ENCODE measurements at regions not wholly inside any gene's neighbourhood (a gene's known extent, or its start where the extent isn't known, plus 50 kb on each side); places are given as distances from the start of the nearest gene placed in this dataset.

DNA sequence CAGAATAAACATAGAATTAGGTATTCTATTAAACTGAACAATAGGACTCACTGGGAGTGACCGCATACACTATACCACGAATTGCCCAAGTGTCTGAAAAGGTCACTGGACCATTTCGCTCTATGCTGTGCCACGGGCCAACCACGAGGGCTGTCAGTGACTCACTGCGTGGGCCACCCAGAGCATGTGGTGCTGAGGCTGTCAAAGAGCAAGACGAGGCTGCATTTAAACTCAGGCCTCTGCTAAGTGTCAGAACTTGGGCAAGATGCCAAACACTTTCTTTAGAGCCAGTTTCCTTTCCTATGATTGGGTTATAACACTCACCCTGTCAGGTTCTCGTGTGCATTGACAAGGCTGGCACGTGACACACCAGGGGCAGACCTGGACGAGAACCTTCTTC is 97.5 kb downstream of the SH3YL1 start:
- TF ChIP-seq, protein P1, sequence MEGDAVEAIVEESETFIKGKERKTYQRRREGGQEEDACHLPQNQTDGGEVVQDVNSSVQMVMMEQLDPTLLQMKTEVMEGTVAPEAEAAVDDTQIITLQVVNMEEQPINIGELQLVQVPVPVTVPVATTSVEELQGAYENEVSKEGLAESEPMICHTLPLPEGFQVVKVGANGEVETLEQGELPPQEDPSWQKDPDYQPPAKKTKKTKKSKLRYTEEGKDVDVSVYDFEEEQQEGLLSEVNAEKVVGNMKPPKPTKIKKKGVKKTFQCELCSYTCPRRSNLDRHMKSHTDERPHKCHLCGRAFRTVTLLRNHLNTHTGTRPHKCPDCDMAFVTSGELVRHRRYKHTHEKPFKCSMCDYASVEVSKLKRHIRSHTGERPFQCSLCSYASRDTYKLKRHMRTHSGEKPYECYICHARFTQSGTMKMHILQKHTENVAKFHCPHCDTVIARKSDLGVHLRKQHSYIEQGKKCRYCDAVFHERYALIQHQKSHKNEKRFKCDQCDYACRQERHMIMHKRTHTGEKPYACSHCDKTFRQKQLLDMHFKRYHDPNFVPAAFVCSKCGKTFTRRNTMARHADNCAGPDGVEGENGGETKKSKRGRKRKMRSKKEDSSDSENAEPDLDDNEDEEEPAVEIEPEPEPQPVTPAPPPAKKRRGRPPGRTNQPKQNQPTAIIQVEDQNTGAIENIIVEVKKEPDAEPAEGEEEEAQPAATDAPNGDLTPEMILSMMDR (IDR thresholded peaks at IDR 0.05), result no peak
- POLR2A ChIA-PET, result interaction anchor here (0.9 kb wide), 1 partner anchor 9 kb away, joined by 5 read pairs; no protein-coding TSS in a partner anchor
- ATAC-seq (ENCODE audit: poor library complexity) (peak; percentile 21), DNase-seq (peak in 2 of 14 experiments; percentile 13 to 24)
- Histone ChIP-seq H3K9me3 (ENCODE audit: control insufficient read depth in 1 of 2, insufficient read depth in 1 of 2, low read length in 2 of 2) (no peaks in the 10 kb centered on the region), H3K36me3 (ENCODE audit: insufficient read depth, low read length) (no peaks in the 10 kb centered on the region), H3K4me3 (ENCODE audit: low read length) (no peak overlapping the region), H3K27ac (ENCODE audit: low read depth in 1 of 2, low read length in 2 of 2) (no peak overlapping the region), H3K4me1 (ENCODE audit: insufficient read depth, low read length) (peaks cover 9% of the 10 kb centered on the region), H3K27me3 (ENCODE audit: control insufficient read depth in 1 of 2, insufficient read depth in 2 of 2, low read length in 2 of 2) (no peaks in the 10 kb centered on the region)
- Mint-ChIP-seq H3K4me3 (no peak overlapping the region), H3K36me3 (ENCODE audit: low read depth) (no peaks in the 10 kb centered on the region), H3K27ac (no peak overlapping the region), H3K4me1 (ENCODE audit: low read depth) (peaks cover 20% of the 10 kb centered on the region), H3K9me3 (no peaks in the 10 kb centered on the region), H3K27me3 (peaks cover 15% of the 10 kb centered on the region)
- CTCF ChIA-PET, result interaction anchor here (0.7 to 1.0 kb wide), 2 partner anchors 23 to 32 kb away, joined by 3 read pairs; no protein-coding TSS in a partner anchor
- intact Hi-C loops (cut with DNase I, micrococcal nuclease), result no loop called here

DNA sequence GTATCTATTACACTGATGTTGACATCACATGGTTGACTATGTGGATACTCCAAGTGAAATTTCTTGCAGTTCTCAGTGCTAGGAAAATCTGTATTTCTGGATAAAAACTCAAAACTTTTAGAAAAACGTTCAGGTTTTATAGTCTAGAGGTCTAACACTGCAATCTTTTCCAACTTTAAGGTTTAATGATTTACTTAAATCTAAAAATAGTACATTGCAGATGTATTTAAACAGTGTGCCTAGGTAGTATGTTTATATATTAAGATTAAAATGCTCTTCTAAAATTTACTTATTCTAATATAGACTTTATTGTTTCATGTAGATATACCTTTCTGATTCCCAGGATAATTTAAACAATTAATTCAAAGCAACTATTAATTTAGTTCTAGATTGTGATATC is 98.3 kb downstream of the SH3YL1 start:
- peaks cover 0 to 4% of the 10 kb centered on the region in 2 experiments for H3K27me3 ChIP-seq (ENCODE audit: control insufficient read depth in 1 of 2, insufficient read depth in 2 of 2, low read length in 2 of 2)
- H3K9me3 ChIP-seq (ENCODE audit: control insufficient read depth in 1 of 2, insufficient read depth in 1 of 2, low read length in 2 of 2), result no peaks in the 10 kb centered on the region
- intact Hi-C loops (cut with DNase I, micrococcal nuclease), result no loop called here
- no peaks in the 10 kb centered on the region for H3K9me3 Mint-ChIP-seq
- ChIA-PET CTCF (no interaction called here), POLR2A (no interaction called here)
- no peak overlapping the region for H3K27ac Mint-ChIP-seq
- H3K36me3 ChIP-seq (ENCODE audit: insufficient read depth, low read length), result no peaks in the 10 kb centered on the region
- ATAC-seq (ENCODE audit: poor library complexity) (no peak), DNase-seq (no peak)
- H3K27ac ChIP-seq (ENCODE audit: low read depth in 1 of 2, low read length in 2 of 2), result no peak overlapping the region
- H3K4me3 ChIP-seq (ENCODE audit: low read length), result no peak overlapping the region
- peaks cover 25% of the 10 kb centered on the region for H3K4me1 Mint-ChIP-seq (ENCODE audit: low read depth)
- peaks cover 20% of the 10 kb centered on the region for H3K27me3 Mint-ChIP-seq
- TF ChIP-seq, protein P1 (IDR thresholded peaks at IDR 0.05), result no peak
- no peak overlapping the region for H3K4me3 Mint-ChIP-seq
- peaks cover 9% of the 10 kb centered on the region for H3K4me1 ChIP-seq (ENCODE audit: insufficient read depth, low read length)
- H3K36me3 Mint-ChIP-seq (ENCODE audit: low read depth), result no peaks in the 10 kb centered on the region

DNA sequence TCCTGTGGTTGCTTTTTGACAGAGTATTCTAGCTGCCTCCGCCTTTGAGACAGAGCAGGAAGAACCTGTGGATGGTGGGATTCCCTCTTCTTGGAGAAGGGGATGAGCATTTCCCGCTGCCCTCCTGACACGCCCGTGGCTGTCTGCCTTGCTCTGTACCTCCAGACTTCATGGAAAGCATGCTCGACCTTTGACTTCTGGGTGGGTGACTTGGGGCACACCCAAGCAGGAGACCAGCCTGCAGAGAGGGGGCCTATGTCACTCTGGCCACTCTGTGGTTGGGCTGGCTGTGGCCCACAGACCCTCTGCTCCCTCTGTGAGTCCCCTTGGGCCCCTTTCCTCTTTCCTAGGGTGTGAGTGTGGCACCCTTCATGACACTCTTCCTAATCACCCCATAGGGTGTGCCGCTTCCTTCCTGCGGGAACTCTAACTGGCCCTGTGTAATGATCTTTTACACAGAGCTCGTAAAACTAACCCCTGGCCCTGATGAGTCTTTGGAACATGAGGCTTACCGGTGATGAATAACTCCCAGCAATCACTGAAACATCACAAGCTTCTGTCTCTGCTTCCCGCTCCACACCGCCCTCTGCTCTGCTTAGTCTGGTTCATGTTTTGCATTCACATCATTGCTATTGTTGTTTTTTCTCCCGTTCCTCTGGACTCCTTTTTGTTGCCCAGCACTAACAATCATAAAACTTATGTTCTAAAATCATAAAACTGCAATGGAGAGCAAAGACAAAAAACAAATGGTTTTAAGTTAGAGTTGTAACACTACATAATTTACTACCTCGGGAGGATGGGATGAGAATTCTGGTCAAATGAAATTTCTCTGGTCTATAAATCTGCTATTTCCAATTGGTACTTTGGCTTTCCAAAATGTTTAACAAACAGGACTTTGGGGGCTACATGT is 101.1 kb downstream of the SH3YL1 start:
- intact Hi-C loops (cut with DNase I, micrococcal nuclease), result no loop called here
- Histone ChIP-seq H3K36me3 (ENCODE audit: insufficient read depth, low read length) (no peaks in the 10 kb centered on the region), H3K27ac (ENCODE audit: low read depth in 1 of 2, low read length in 2 of 2) (no peak overlapping the region), H3K27me3 (ENCODE audit: control insufficient read depth in 1 of 2, insufficient read depth in 2 of 2, low read length in 2 of 2) (peaks cover 0 to 4% of the 10 kb centered on the region in 2 experiments), H3K9me3 (ENCODE audit: control insufficient read depth in 1 of 2, insufficient read depth in 1 of 2, low read length in 2 of 2) (no peaks in the 10 kb centered on the region), H3K4me1 (ENCODE audit: insufficient read depth, low read length) (peaks cover 9% of the 10 kb centered on the region), H3K4me3 (ENCODE audit: low read length) (no peak overlapping the region)
- peaks cover 25% of the 10 kb centered on the region for H3K4me1 Mint-ChIP-seq (ENCODE audit: low read depth)
- H3K9me3 Mint-ChIP-seq, result no peaks in the 10 kb centered on the region
- TF ChIP-seq, protein P1 (IDR thresholded peaks at IDR 0.05), result no peak
- no peaks in the 10 kb centered on the region for H3K36me3 Mint-ChIP-seq (ENCODE audit: low read depth)
- no peak for ATAC-seq (ENCODE audit: poor library complexity)
- no peak for DNase-seq
- no peak overlapping the region for H3K27ac Mint-ChIP-seq
- no peak overlapping the region for H3K4me3 Mint-ChIP-seq
- POLR2A ChIA-PET, result no interaction called here
- peaks cover 20% of the 10 kb centered on the region for H3K27me3 Mint-ChIP-seq
- CTCF ChIA-PET, result no interaction called here

Measured in CD4-positive, alpha-beta T cell (primary cell).